Right kidney (tissue), 1 donor: ENCODE measurements at regions not wholly inside any gene's neighbourhood (a gene's known extent, or its start where the extent isn't known, plus 50 kb on each side); places are given as distances from the start of the nearest gene placed in this dataset.
"Not testable (repeated sequence)": the region's sequence is repeated elsewhere in the genome, so short reads cannot be mapped to it uniquely, and the experiment has no call there.

Source experiments
- DNase-seq: peaks from one replicate; pipeline ENCODE4 v3.0.0-alpha.2; 2016

DNA sequence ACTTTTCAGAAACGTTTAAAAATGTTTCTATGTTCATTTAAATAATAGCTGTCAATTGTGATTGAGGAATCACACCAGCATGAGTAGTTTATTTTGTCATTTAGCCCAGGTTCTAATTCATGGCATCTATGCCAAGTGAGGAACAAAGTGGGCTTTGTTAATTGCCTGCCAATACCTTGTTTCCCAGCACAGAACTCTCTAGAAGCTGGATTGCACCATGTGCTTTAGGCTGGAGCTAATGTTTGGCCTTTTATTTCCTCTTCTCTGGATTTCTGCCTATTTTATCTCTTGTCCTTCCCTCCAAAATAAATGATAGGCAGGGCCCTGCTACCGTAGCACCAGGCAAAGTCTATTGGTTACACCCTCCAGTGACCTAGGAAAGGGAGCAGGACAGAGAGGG, 109.9 kb upstream of the ITGB1 start:
- no peak for DNase-seq

DNA sequence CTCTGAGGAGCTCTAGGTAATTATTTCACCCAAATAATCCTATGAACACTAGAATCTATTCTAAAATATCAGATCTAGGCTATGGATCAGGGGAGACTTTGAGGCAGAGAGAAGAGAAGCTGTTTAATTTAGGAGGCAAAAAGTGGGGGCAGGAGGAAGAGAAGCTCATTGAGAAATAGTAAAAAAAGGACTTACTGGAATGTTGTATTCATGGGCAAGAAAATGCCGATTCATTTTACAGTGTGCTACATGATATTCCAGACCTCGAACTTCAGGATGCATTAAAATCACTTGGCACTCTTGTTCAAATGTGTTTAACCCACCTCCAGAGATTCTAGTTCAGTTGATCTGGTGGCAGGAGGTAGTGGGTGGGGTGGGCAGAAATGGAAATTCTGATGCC, 109.5 kb upstream of the ITGB1 start:
- DNase-seq: no peak

DNA sequence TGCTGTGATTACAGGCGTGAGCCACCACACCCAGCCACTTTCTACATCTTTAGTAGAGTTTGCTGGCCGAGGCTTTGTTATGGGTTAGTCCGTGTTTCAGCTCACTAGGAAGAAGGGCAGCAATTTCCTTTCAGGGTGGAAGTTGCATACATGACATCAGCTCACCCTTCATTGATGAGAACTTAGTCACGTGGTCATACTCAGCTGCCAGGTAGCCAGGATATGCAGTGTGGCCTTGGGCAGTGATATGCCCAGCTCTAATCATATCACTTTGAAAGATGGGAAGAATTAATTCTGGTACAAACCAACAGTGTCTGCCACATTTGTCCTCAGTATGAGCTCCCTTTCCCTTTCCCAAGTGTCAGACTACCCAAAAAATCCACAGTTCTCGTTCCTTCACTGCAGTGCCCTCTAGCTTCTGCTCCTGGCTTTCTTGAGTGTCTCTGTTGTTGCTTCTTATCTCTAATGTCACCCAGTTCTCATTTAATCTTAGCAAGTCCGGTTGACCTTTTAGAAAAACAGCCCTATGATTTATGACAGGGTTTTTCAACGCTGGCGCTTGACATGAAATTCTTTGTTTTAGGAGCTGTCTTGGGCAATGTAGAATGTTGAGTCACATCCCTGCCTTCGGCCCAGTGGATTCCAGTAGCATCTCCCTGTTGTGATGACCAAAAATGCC, 108.7 kb upstream of the ITGB1 start:
- no peak for DNase-seq

DNA sequence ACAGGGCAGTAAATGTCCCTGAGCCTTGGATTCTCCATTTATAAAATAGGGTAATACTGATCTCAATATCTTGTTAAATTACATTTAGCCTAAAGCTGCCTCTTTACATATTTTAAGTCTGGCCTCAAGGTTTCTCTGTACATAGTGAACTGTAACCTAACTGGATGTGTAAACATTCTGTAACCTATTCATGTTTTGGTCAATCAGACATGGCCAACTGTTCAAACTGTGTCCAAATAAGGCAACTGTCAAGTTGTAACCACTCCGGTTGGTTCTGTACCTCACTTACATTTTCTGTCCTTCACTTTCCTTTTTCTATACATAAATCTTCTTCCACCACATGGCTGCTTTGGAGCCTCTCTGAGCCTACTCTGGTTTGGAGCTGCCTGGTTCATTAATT, 107.1 kb upstream of the ITGB1 start:
- no peak for DNase-seq

DNA sequence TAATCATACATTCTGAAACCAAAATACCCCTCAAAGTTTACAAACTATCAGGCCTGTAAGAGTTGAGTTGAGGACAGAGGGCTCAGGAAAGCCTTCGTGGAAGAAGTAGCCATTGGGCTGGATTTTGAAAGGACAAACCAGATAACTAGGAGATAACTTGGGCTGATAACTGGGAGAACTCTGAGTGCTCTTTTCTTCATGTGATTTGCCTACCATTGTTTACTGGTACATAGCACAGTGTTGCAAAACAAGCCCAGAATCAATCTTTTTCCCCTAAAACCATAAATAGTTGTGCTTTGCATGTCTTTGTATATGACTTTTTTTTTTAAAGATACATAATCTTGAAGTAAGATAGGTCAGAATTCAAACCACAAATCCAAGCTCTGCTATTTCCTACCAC, 106.7 kb upstream of the ITGB1 start:
- DNase-seq: no peak

DNA sequence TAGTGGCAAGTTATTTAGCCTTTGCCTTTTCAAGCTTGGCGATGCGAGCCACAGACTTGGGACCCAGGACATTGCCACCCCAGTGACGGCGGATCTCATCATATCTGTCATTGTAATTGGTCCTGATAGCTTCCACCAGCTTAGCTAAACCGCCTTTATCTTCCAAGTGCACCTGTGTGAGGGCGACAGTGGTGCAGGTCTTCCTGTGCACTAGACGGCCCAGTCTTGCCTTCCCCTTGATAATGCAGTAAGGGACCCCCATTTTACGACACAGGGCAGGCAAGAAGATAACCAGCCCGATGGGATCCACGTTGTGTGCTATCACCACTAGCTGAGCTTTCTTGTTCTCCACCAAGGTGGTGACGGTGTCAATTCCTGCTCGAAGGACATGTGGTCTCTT, 99.6 kb upstream of the ITGB1 start:
- DNase-seq: no peak

DNA sequence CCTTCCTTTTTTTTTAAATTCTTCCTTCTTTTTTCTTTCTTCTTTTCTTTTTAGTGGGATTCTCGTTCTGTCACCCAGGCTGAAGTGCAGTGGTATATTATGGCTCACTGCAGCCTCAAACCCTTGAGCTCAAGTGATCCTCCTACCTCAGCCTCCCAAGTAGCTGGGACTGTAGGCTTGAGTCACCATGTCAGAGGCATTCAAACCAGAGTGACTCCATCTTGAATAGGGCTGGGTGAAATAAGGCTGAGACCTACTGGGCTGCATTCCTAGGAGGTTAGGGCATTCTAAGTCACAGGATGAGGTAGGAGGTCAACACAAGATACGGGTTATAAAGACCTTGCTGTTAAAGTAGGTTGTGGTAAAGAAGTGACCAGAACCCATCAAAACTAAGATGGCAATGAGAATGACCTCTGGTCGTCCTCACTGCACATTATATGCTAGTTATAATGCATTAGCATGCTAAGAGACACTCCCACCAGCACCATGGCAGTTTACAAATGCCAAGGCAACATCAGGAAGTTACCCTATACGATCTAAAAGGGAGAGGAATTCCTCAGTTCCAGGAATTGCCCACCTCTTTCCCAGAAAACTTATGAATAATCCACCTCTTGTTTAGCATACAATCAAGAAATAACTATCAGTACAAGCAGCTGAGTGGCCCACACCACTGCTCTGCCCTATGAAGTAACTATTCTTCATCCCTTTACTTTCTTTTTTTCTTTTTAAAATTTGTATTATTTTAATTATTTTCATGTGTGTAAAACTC, 99.0 kb upstream of the ITGB1 start:
- no peak for DNase-seq

DNA sequence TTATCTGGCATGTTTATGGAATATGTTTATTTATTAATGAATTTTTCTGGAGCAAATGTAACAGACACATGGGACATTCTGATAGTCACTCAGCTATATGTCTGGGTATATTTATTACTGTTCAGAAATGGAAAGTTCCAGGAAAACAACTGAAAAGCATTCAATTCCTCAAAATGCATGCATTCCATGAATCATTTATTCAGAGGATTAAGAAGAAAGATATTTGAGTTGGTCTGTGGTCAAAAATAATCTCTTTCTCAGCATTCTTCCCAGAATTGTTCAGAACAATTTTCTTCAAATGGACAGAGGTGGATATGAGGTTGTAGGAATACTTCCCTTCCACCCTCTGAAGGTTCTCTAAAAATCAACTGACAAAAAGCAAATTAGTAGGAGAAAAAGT, 97.6 kb upstream of the ITGB1 start:
- no peak for DNase-seq

DNA sequence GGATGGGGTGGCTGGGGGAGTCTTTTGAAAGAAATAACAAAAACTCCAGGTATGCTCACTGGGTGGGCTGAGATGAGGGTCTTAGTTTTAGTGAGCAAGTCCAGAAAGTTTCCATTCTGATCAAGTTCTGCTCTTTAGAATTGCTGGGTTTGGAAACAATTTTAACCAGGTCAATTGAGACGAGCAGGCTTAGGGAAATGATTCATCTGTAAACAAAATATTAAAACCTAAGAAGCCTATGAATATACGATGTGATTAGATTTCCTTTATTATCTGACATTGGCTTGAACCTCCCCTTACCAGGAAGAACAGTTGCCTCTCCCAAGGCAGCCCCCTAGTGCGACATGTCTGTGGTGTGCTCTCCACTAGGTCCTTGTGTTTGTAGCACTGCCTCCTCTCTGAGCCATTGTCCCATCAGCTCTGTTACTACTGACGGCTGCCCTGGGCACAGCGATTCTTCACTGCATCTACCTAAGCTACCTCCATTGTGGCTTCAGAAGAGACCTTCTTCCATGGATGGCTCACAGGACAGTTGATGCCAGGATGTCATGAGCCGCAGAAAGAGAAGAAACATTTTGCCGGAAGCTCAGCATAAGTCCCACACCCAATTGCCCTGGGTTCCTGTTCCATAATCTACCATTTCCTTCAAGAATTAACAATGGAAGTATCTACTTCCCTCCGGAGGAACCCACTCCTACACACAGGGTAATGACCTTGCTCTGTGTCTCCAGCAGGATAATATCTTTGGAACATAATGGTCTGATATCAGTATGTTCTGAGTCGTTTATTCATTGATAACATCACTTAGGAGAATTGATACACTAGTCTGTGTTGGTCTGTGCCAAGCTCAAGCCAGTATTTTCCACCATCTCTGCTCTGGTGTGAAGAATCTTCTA, 95.1 kb upstream of the ITGB1 start:
- no peak for DNase-seq

DNA sequence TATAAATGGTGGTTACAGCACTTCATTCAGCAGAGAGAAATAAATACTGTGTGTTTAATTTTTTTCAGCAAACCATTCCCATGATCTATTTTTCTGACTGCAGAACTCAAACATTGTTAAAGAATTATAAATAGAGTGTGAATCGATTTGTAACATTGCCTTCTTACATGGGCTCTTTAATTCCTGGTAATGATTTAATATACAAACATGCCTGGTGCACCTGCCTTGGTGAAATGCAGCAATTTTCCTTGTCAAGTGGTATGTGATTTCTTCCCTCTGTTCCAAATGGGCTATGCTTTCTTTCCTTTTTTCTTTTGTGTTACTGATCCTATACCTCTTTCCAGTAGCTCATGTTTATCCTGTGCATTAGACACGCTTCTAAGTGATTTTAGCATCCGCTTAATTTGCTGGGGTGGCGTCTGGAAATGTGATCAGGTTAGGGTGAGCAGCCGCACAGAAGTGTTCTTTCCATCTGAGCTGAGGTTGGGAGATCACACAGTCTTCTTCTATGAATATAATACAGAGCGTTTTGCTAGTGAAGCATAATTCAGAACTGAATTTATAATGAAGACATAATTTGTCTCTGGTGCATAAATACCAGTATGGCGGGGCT, 94.3 kb upstream of the ITGB1 start:
- no peak for DNase-seq

DNA sequence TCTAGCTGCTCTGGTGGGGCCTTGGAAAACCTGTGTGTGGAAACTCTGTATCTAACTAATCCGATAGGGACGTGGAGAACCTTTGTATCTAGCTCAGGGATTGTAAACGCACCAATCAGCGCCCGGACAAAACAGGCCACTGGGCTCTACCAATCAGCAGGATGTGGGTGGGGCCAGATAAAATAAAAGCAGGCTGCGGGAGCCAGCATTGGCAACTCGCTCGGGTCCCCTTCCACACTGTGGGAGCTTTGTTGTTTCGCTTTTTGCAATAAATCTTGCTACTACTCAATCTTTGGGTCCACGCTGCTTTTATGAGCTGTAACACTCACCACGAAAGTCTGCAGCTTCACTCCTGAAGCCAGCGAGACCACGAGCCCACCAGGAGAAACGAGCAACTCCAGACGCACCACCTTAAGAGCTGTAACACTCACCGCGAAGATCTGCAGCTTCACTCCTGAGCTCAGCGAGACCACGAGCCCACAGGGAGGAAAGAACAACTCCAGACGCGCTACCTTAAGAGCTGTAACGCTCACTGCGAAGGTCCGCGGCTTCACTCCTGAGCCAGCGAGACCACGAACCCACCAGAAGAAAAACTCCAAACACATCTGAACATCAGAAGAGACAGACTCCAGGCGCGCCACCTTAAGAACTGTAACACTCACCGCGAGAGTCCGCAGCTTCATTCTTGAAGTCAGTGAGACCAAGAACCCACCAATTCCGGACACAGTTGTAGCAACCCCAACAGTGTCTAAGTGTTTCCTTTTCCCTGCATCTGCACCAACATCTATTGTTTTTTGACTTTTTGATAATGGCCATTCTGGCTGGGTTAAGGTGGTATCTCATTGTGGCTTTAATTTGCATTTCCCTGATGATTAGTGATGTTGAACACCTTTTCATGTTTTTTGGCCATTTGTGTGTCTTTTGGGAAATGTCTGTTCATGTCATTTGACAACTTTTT, 92.2 kb upstream of the ITGB1 start:
- DNase-seq: not testable (repeated sequence)

DNA sequence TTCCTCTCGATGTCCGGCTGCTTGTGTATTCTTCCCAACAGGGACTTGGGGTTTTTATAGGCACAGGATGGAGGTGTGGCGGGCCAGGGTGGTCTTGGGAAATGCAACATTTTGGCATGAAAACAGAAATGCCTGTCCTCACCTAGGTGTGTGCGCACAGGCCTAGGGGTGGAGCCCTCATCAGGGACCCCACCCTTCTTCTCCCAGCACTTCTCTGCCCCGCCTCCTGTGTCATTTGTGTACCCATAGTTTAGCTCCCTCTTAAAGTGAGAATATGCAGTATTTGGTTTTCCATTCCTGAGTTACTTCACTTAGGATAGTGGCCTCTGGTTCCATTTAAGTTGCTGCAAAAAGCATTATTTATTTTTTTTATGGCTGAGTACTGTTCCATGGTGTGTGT, 90.2 kb upstream of the ITGB1 start:
- no peak for DNase-seq

DNA sequence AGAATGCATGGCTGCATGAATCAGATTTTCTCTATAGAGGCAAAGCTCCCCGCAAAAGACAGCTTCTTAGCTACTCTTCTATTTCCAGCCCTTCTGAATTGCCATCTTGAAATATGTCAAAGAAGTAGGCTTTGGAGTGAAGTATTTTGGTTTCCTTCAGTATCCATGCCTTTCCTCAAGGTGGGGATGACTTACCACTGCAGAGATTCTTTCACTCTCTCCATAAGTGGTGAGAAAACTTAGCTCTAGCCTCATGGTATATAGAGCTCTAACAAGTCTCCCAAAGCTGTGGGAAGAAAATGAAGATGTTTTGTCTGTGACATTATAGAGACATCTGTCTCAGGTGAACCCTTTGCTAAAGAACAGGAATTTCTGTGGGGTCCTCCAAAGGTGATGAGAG, 89.6 kb upstream of the ITGB1 start:
- DNase-seq: no peak

DNA sequence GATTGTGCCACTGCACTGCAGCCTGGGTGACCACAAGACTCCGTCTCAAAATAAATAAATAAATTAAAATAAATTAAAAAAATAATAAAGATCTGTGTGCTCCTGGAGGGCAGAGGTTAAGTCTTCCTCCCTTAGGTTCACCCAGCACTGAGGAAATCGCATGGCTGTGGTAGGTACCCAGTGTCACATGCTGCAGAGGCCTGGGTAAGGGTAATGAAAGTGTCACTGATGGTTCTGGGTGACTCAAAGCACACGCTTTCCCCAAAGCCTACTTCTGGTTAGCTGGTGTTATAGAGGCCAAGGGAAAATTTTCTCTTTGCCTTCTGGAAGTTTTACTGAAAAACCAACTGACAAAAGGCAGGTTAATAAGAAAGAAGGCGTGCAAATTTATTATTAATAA, 88.8 kb upstream of the ITGB1 start:
- DNase-seq: no peak

DNA sequence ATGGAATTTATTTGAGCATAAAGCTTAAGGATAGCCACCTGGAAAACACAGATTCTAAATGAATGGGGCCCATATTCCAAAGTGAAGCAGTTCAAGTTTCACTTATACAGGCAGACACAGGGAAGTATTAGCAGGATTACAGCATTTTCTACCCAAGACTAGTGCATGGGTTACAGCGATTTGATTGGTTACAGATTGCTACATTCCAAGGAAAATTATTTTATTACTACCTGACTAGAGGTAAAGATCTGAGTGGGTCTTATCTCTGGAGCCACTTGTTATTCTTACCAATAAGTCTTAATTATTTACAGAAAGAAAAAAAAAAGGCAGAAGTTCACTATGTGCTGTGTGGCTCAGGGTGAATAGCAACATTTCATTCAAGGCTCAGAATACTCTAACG, 87.4 kb upstream of the ITGB1 start:
- no peak for DNase-seq

DNA sequence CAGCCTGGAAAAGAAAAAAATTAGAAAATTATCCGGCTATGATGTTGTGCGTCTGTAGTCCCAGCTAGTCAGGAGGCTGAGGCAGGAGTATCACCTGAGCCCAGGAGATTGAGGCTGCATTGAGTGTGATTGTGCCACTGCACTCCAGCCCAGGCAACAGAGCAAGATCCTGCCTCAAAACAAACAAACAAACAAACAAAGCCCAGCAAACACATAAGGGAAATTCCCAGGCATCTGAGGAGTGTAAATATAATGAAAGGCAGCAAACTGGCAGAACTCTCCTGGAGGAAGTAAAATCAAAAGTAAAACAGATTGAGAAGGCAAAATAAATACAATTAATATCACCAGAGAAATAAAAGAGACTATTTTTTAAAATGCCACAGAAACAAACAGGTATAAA, 84.5 kb upstream of the ITGB1 start:
- DNase-seq: no peak

DNA sequence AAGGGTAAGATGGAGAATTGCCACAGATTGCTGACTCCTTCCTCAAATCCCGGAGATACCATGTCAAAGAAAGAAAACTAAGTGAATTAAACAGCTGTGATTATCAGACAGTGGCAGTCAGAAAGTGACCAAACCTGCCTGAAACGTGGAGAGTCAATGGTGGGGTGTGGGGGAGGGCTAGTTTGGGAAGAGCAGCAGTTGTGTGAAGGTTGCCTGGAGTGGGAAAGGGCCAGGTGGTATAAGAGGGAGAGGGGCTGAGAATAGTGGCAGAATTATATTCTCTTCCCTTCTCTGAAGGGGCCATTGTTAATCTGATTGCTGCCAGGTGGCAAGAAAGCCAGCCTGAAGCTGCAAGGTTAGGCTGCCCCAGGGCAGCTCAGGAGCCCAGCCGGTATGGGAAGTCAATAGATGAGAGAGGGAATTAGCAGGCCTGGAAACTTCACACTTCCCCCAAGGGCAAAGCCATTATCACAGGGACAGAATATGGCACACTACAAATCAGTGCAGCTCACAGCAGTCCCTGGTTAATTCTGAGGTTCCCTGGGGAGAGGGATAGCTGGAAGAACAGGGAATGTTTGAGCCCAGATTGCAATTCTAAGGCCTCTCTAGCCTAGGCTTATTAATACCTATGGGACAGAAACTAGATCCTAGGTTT, 83.9 kb upstream of the ITGB1 start:
- DNase-seq: no peak

DNA sequence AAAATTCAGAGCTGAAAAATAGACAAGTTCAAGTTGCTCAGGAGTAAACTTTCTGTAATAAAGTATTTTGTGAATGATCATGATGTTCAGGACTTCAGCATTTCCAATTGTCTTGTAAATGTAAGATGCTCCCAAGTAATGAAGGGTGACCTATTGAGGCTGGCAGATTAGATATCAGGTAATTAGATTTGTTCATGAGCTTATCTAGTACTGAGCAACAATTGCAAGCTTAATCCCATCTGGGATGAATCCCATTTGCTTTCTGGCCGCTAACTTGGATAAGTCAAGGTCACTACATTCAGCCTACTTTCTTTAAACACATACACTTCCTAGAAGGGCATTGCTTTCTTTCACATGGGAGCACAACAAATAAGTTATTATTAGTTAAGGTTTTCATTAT, 82.4 kb upstream of the ITGB1 start:
- no peak for DNase-seq

DNA sequence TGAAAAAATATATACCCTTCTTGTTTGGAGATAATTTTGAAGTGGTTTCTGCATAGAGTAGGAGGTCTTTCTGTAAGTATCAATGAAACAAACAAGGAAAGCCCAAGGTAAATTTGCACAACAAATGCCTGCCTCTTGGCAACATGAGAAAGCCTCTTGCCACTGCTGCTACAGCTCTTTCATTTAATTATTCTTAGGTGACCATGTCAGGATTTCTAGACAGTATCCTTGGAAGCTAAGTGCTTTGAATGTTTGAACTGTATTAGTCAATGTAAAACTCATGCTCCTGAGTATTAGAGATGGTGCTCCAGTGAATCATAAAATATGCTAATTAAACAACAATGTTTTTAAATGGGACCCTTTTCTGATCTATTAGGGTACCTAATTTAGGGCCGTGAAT, 81.2 kb upstream of the ITGB1 start:
- DNase-seq: no peak

DNA sequence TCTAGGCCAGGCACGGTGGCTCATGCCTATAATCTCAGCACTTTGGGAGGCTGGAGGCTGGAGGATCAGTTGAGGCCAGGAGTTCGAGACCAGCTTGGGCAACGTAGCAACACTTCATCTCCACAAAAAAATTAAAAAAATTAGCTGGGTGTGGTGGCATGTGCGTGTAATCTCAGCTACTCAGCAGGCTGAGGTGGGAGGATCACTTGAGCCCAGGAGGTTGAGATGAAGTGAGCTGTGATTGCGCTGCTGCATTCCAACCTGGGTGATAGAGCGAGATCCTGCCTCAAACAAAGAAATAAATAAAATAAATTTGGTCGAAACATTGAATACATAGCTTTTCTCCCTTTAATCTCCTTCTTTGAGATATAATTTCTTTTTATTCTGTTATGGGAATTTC, 80.6 kb upstream of the ITGB1 start:
- no peak for DNase-seq

DNA sequence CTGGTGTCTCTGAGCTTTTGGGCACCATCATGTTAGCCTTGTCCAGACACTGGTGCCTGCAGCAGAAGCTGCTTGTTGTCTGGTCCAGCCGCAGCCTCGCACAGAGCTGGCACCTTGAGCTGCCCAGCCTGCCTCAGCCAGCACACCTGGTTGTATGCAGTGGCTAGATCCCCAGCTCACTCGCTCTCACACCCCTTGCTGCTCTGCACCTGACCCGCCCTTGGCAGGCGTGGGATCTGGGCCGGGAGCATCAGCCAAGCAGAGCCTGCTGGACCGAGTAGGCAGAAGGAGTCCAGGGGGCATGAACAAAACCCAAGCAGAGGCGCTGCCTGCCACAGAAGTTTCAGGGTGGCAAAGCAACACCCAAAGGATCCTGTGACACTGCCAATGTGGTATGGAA, 79.7 kb upstream of the ITGB1 start:
- no peak for DNase-seq
